ENCODE measurements at regions not wholly inside any gene's neighbourhood (a gene's known extent, or its start where the extent isn't known, plus 50 kb on each side); places are given as distances from the start of the nearest gene placed in this dataset.

DNA sequence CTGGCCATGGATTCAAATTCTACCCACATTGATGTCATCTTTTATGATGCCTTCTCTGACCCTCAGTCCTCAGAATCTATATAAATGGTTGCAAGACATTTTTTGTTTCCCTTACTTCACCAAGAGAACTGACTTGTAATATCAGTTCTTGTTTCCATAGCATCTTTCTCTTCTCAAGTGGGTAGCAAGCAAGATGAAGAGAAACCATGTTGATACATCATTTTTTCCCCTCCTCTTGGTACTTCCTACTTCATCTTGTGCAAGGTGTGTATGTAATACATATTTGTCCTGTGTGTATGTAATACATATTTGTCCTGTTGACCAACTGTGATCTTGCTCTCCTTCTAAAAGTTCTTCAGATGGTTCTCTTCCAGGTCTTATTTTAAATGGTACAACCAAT lies 348.6 kb downstream of the PTEN start:
- TF ChIP-seq, protein P1, sequence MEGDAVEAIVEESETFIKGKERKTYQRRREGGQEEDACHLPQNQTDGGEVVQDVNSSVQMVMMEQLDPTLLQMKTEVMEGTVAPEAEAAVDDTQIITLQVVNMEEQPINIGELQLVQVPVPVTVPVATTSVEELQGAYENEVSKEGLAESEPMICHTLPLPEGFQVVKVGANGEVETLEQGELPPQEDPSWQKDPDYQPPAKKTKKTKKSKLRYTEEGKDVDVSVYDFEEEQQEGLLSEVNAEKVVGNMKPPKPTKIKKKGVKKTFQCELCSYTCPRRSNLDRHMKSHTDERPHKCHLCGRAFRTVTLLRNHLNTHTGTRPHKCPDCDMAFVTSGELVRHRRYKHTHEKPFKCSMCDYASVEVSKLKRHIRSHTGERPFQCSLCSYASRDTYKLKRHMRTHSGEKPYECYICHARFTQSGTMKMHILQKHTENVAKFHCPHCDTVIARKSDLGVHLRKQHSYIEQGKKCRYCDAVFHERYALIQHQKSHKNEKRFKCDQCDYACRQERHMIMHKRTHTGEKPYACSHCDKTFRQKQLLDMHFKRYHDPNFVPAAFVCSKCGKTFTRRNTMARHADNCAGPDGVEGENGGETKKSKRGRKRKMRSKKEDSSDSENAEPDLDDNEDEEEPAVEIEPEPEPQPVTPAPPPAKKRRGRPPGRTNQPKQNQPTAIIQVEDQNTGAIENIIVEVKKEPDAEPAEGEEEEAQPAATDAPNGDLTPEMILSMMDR (IDR thresholded peaks at IDR 0.05) = no peak
- H3K27ac Mint-ChIP-seq = no peak overlapping the region
- H3K36me3 Mint-ChIP-seq (ENCODE audit: low read depth) = no peaks in the 10 kb centered on the region
- H3K4me1 Mint-ChIP-seq (ENCODE audit: low read depth) = peaks cover 24% of the 10 kb centered on the region
- no peaks in the 10 kb centered on the region for H3K9me3 Mint-ChIP-seq
- DNase-seq = no peak
- H3K27me3 Mint-ChIP-seq (ENCODE audit: insufficient read depth) = peaks cover 10% of the 10 kb centered on the region; the same call in 1 of the 2 replicates
- H3K4me3 Mint-ChIP-seq = no peak overlapping the region

DNA sequence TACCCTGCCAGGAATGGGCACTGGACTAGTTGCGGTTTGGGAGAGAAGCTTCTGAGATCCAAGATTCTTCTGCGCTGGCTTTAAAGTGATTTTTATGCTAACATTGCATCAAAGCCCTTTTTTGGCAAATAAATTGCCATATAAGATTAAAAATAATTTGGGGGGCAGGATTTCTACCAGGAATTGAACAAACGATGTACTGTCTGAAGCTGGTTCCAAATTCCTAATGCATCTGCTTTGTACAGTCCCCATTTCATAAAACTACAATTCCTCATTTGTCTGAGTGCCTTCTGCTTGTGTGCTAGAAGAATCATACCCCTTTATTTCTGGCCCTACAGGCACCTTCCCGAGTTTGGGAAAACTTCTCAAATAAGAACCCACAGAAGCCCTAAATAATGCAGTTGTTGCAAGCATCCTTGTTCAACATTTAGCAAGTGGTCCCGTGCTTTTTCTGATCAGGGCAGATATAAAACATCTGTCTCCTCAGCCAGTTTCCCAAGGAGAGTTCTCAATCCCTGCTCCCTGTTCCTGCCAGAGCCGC lies 349.7 kb downstream of the PTEN start:
- H3K9me3 Mint-ChIP-seq = no peaks in the 10 kb centered on the region
- TF ChIP-seq, protein P1 (IDR thresholded peaks at IDR 0.05) = no peak
- H3K27me3 Mint-ChIP-seq (ENCODE audit: insufficient read depth) = peaks cover 10% of the 10 kb centered on the region; the same call in 1 of the 2 replicates
- no peak overlapping the region for H3K4me3 Mint-ChIP-seq
- no peak for DNase-seq
- peaks cover 21% of the 10 kb centered on the region for H3K4me1 Mint-ChIP-seq (ENCODE audit: low read depth)
- no peaks in the 10 kb centered on the region for H3K36me3 Mint-ChIP-seq (ENCODE audit: low read depth)
- H3K27ac Mint-ChIP-seq = no peak overlapping the region

DNA sequence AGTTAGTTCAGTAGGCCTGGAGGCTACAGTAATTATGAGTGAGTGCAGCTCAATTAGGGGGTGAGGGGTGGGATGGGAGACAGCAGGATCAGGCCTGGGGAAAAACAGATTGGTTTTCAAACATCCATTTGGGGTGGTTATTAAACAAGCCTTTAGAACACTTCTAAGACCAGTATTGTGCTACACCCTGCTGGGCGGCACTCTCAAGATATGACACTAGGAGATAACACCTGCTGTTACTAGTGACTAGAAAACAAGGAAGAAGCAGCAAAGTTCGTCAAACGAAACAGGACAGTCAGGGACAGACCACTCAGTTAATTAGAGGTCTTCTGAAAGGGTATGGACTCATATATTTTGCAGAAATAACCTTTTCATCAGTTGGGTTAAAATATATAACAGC lies 353.6 kb downstream of the PTEN start:
- no peak for DNase-seq
- TF ChIP-seq, protein P1 (IDR thresholded peaks at IDR 0.05) = no peak
- no peaks in the 10 kb centered on the region for H3K36me3 Mint-ChIP-seq (ENCODE audit: low read depth)
- H3K27ac Mint-ChIP-seq = no peak overlapping the region
- peaks cover 5% of the 10 kb centered on the region; the same call in 1 of the 2 replicates for H3K27me3 Mint-ChIP-seq (ENCODE audit: insufficient read depth)
- no peaks in the 10 kb centered on the region for H3K9me3 Mint-ChIP-seq
- H3K4me1 Mint-ChIP-seq (ENCODE audit: low read depth) = no peaks in the 10 kb centered on the region
- no peak overlapping the region for H3K4me3 Mint-ChIP-seq

DNA sequence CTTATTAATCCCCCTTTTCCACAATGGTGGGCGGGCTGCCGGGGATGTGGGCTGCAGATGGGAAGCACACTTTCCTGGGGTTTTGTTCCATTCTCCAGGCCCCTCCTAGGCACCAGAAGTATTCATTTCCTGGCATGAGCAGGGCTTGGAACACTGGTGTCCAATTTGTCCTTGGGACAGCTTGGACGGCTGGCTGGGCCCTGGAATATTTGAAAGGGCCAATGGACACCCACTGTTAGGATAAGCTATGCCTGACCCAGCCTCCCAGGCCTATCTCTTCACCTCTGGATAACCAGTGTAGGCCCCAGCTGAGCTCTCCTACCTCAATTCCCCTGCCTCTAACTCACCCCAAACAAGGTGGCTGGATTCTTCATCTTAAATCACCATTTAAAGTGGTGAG lies 354.9 kb downstream of the PTEN start:
- Mint-ChIP-seq H3K4me1 (ENCODE audit: low read depth) (no peaks in the 10 kb centered on the region), H3K4me3 (no peak overlapping the region), H3K9me3 (no peaks in the 10 kb centered on the region), H3K36me3 (ENCODE audit: low read depth) (no peaks in the 10 kb centered on the region), H3K27me3 (ENCODE audit: insufficient read depth) (peaks cover 5% of the 10 kb centered on the region; the same call in 1 of the 2 replicates), H3K27ac (no peak overlapping the region)
- TF ChIP-seq, protein P1 (IDR thresholded peaks at IDR 0.05) = no peak
- no peak for DNase-seq

DNA sequence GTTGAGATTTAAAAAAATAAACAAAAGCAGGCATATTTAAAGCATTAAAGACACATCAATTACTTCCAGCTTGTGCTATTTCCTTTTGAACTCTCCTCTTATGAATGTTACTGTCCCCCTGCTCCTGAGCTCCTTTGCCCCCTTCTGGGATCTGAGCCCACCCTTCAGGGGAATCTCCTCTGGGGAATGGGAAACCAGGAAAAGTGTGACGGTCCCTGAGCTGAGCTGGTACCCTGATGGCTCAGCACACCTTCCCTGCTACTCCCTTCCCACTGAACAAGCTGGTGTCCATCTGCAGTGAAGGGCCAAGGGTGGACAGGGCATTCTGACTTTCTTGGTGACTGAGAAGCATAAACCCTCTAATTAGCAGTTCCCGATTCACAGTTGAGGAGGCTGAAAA lies 356.3 kb downstream of the PTEN start:
- Mint-ChIP-seq H3K27ac (no peak overlapping the region), H3K4me3 (no peak overlapping the region), H3K9me3 (no peaks in the 10 kb centered on the region), H3K27me3 (ENCODE audit: insufficient read depth) (no peaks in the 10 kb centered on the region), H3K36me3 (ENCODE audit: low read depth) (no peaks in the 10 kb centered on the region), H3K4me1 (ENCODE audit: low read depth) (no peaks in the 10 kb centered on the region)
- DNase-seq = no peak
- TF ChIP-seq, protein P1 (IDR thresholded peaks at IDR 0.05) = no peak
